ENCODE measurements at regions not wholly inside any gene's neighbourhood (a gene's known extent, or its start where the extent isn't known, plus 50 kb on each side); places are given as distances from the start of the nearest gene placed in this dataset.
A peak's percentile ranks its signal among the peaks of the same experiment; 100 is the strongest.

- no peak for ATAC-seq (ENCODE audit: poor library complexity)
- CTCF ChIA-PET, result no interaction called here
Measured at GRCh38 chr16:62225675-62226074, 189.4 kb upstream of the CDH8 start.

DNA sequence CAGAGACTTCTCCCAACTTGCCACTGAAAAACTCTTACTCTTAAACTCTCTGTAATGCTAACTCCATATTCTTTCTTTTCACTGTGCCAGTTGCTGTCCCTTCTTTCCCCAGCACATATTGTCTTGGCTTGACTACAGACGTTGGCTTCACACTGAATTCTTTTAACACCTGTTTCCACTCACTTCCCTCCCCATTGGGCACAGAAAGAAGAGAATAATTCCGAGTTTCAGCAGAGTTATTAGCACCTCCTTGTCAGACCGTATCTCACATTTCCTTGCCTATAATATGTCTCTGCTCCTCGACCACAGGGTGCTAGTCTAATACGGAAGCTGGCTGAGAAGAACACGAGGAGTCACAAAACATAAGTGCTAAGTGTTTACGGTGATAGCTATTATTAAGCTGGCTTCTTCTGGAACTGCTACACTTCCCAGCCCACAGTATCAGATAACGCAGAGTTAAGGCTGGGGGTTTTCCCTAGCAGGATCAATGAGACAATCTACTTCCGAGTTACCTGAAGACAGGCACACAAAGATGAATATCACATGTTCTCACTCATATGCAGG lies 188.5 kb upstream of the CDH8 start:
- peaks cover 0 to 7% of the 10 kb centered on the region in 2 experiments for H3K9me3 ChIP-seq (ENCODE audit: control insufficient read depth in 1 of 2, insufficient read depth in 1 of 2, low read length in 2 of 2)
- H3K27ac Mint-ChIP-seq, result no peak overlapping the region
- no peaks in the 10 kb centered on the region for H3K36me3 Mint-ChIP-seq (ENCODE audit: low read depth)
- no peak overlapping the region for H3K4me3 ChIP-seq (ENCODE audit: low read length)
- no peak overlapping the region for H3K27ac ChIP-seq (ENCODE audit: low read depth in 1 of 2, low read length in 2 of 2)
- no peaks in the 10 kb centered on the region for H3K27me3 ChIP-seq (ENCODE audit: control insufficient read depth in 1 of 2, insufficient read depth in 2 of 2, low read length in 2 of 2)
- no peak overlapping the region for H3K4me3 Mint-ChIP-seq
- ChIA-PET POLR2A (no interaction called here), CTCF (no interaction called here)
- no peaks in the 10 kb centered on the region for H3K4me1 ChIP-seq (ENCODE audit: insufficient read depth, low read length)
- peaks cover 15% of the 10 kb centered on the region for H3K9me3 Mint-ChIP-seq
- TF ChIP-seq, protein P1, sequence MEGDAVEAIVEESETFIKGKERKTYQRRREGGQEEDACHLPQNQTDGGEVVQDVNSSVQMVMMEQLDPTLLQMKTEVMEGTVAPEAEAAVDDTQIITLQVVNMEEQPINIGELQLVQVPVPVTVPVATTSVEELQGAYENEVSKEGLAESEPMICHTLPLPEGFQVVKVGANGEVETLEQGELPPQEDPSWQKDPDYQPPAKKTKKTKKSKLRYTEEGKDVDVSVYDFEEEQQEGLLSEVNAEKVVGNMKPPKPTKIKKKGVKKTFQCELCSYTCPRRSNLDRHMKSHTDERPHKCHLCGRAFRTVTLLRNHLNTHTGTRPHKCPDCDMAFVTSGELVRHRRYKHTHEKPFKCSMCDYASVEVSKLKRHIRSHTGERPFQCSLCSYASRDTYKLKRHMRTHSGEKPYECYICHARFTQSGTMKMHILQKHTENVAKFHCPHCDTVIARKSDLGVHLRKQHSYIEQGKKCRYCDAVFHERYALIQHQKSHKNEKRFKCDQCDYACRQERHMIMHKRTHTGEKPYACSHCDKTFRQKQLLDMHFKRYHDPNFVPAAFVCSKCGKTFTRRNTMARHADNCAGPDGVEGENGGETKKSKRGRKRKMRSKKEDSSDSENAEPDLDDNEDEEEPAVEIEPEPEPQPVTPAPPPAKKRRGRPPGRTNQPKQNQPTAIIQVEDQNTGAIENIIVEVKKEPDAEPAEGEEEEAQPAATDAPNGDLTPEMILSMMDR (IDR thresholded peaks at IDR 0.05), result no peak
- ATAC-seq (ENCODE audit: poor library complexity) (no peak), DNase-seq (no peak)
- H3K36me3 ChIP-seq (ENCODE audit: insufficient read depth, low read length), result no peaks in the 10 kb centered on the region
- H3K27me3 Mint-ChIP-seq, result no peaks in the 10 kb centered on the region
- intact Hi-C loops (cut with DNase I, micrococcal nuclease), result no loop called here
- no peaks in the 10 kb centered on the region for H3K4me1 Mint-ChIP-seq (ENCODE audit: low read depth)

More at GRCh38 chr16:62225675-62226074, 189.4 kb upstream of the CDH8 start:
- Mint-ChIP-seq H3K27ac (no peak overlapping the region), H3K36me3 (ENCODE audit: low read depth) (no peaks in the 10 kb centered on the region), H3K27me3 (no peaks in the 10 kb centered on the region), H3K4me3 (no peak overlapping the region), H3K4me1 (ENCODE audit: low read depth) (no peaks in the 10 kb centered on the region), H3K9me3 (peaks cover 12% of the 10 kb centered on the region)
- Histone ChIP-seq H3K4me1 (ENCODE audit: insufficient read depth, low read length) (no peaks in the 10 kb centered on the region), H3K27me3 (ENCODE audit: control insufficient read depth in 1 of 2, insufficient read depth in 2 of 2, low read length in 2 of 2) (no peaks in the 10 kb centered on the region), H3K4me3 (ENCODE audit: low read length) (no peak overlapping the region), H3K36me3 (ENCODE audit: insufficient read depth, low read length) (no peaks in the 10 kb centered on the region), H3K27ac (ENCODE audit: low read depth in 1 of 2, low read length in 2 of 2) (no peak overlapping the region), H3K9me3 (ENCODE audit: control insufficient read depth in 1 of 2, insufficient read depth in 1 of 2, low read length in 2 of 2) (peaks cover 0 to 9% of the 10 kb centered on the region in 2 experiments)
- TF ChIP-seq, protein P1 (IDR thresholded peaks at IDR 0.05), result no peak
- POLR2A ChIA-PET, result no interaction called here
- peak in 4 of 14 experiments; percentile 0 to 40 (median 9) for DNase-seq
- intact Hi-C loops (cut with DNase I, micrococcal nuclease), result no loop called here

DNA sequence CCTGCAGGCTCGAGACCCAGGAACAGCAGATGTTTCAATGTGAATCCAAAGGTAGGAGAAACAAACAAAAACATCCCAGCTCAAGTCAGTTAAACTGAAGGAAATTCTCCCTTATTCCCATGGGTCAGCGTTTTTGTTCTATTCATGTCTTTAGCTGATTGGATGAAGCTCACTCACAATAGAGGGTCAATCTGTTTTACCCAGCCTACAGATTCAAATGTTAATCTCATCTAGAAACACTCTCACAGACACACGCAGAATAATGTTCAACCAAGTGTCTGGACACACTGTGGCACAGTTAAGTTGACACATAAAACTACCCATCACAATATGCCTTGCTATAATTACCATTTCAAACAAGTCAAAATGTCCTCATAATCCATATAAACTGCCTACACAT lies 180.6 kb upstream of the CDH8 start:
- no peaks in the 10 kb centered on the region for H3K36me3 Mint-ChIP-seq (ENCODE audit: low read depth)
- no peak overlapping the region for H3K4me3 ChIP-seq (ENCODE audit: low read length)
- intact Hi-C loops (cut with DNase I, micrococcal nuclease), result no loop called here
- no peak for DNase-seq
- CTCF ChIA-PET, result no interaction called here
- H3K27me3 ChIP-seq (ENCODE audit: control insufficient read depth in 1 of 2, insufficient read depth in 2 of 2, low read length in 2 of 2), result no peaks in the 10 kb centered on the region
- TF ChIP-seq, protein P1 (IDR thresholded peaks at IDR 0.05), result no peak
- no peak overlapping the region for H3K27ac Mint-ChIP-seq
- peaks cover 16% of the 10 kb centered on the region for H3K9me3 Mint-ChIP-seq
- H3K4me1 Mint-ChIP-seq (ENCODE audit: low read depth), result no peaks in the 10 kb centered on the region
- no peak overlapping the region for H3K27ac ChIP-seq (ENCODE audit: low read depth in 1 of 2, low read length in 2 of 2)
- no peak for ATAC-seq (ENCODE audit: poor library complexity)
- no peaks in the 10 kb centered on the region for H3K36me3 ChIP-seq (ENCODE audit: insufficient read depth, low read length)
- peaks cover 0 to 14% of the 10 kb centered on the region in 2 experiments for H3K9me3 ChIP-seq (ENCODE audit: control insufficient read depth in 1 of 2, insufficient read depth in 1 of 2, low read length in 2 of 2)
- H3K4me1 ChIP-seq (ENCODE audit: insufficient read depth, low read length), result no peaks in the 10 kb centered on the region
- no peak overlapping the region for H3K4me3 Mint-ChIP-seq
- no peaks in the 10 kb centered on the region for H3K27me3 Mint-ChIP-seq
- POLR2A ChIA-PET, result no interaction called here

Data from CD4-positive, alpha-beta T cell (primary cell).